Transverse colon (tissue), 4 donors: ENCODE measurements at regions not wholly inside any gene's neighbourhood (a gene's known extent, or its start where the extent isn't known, plus 50 kb on each side); places are given as distances from the start of the nearest gene placed in this dataset.

ENCODE experiments used
- DNase-seq: peaks from one replicate; pipeline ENCODE4 v3.0.0-alpha.2; 2019
- H3K27ac ChIP-seq, 4 donors: fragments of 200-600 bp; sonication (generic); 2 replicates each; pipeline ENCODE4 v1.5.1; 2016 to 2018; ENCODE audit warnings: inconsistent platforms in 4 of 4
- H3K27me3 ChIP-seq: fragments of 200-600 bp; sonication (generic); 2 replicates; pipeline ENCODE4 v1.5.1; 2017; ENCODE audit warnings: inconsistent platforms
- H3K36me3 ChIP-seq, 4 donors: fragments of 200-600 bp; sonication (generic); 2 replicates each; pipeline ENCODE4 v1.5.1; 2017 to 2019; ENCODE audit warnings: inconsistent platforms in 4 of 4
- H3K4me1 ChIP-seq, 4 donors: fragments of 200-600 bp; sonication (generic); 2 replicates each; pipeline ENCODE4 v1.5.1; 2017 to 2020; ENCODE audit warnings: inconsistent platforms in 4 of 4
- H3K4me3 ChIP-seq, 4 donors: fragments of 200-600 bp; sonication (generic); 1 replicate in 1 of 4; 2 replicates in 3 of 4; pipeline versions ENCODE4 v1.5.1 to v1.6.1; 2017 to 2019; ENCODE audit warnings: inconsistent platforms in 4 of 4
- H3K9me3 ChIP-seq, 2 donors: fragments of 200-600 bp; sonication (generic); 2 replicates each; pipeline ENCODE4 v1.5.1; 2017 to 2019; ENCODE audit warnings: inconsistent platforms in 2 of 2
- EP300 ChIP-seq: sonication (generic); formaldehyde crosslinking; IDR thresholded peaks from one replicate; pipeline ENCODE4 v1.6.1; 2017; ENCODE audit warnings: antibody characterized with exemption, low read depth
- POLR2A ChIP-seq: fragments of 450-650 bp; IDR thresholded peaks from one replicate; pipeline ENCODE4 v1.6.1; 2016; ENCODE audit warnings: antibody characterized with exemption, mild to moderate bottlenecking, moderate library complexity
- POLR2AphosphoS5 ChIP-seq, 3 donors: sonication (generic); formaldehyde crosslinking; IDR thresholded peaks; one replicate each; pipeline ENCODE4 v1.6.1; 2016; ENCODE audit warnings: antibody characterized with exemption in 3 of 3
- WGBS, 2 donors: methylation state at CpG; one replicate each; pipeline ENCODE4 v1.1.5; 2018; ENCODE audit warnings: low coverage in 1 of 2; 5-methylcytosine and 5-hydroxymethylcytosine counted together
- in situ Hi-C, 4 donors: fragments of 200-750 bp; cut with MboI; loops; one replicate each; pipeline versions ENCODE4 v1.15.0 to v1.15.1; 2017; ENCODE audit warnings: low sequenced_read_pairs in 3 of 4, low pct_ligation_motif_present in 1 of 4, low pct_unique_long_range_greater_than_20kb in 1 of 4
- intact Hi-C: fragments of 100-400 bp; cut with DNase I; formaldehyde crosslinking; loops from one replicate; pipeline ENCODE4 v1.15.1; 2023; ENCODE audit warnings: low total_unique reads
- TF ChIP-seq, protein P1 (sequence below), 5 experiments: fragments of 200-600 bp in 3 of 5; fragments of 450-650 bp in 2 of 5; sonication (generic) in 3 of 5; IDR thresholded peaks; 1 replicate in 2 of 5; 2 replicates in 3 of 5; pipeline ENCODE4 v1.5.1; 2016 to 2017; ENCODE audit warnings: antibody characterized with exemption in 5 of 5, inconsistent platforms in 3 of 5, mild to moderate bottlenecking in 2 of 5, moderate library complexity in 1 of 5

DNA sequence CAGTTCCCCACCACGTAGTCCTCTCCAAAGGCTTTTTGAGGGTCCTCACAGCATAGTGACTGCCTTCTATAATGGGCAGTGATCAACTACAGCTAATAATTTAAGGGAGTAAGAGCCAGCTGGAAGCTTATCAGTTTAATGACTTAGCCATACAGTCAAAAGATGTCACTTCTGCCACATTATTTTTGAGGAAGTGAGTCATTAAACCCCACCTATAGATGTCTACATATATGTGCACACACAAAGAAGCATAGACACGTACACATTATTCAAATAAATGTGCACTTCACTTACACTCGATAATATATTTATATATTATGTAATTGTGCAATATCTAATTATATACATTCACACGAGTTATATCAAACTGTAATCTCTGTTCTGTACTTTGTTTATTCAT is 1704.7 kb downstream of the KCNT2 start:
- H3K27ac ChIP-seq = no peak overlapping the region
- H3K4me1 ChIP-seq = no peaks in the 10 kb centered on the region
- no peak overlapping the region for H3K4me3 ChIP-seq
- H3K9me3 ChIP-seq = no peaks in the 10 kb centered on the region
- in situ Hi-C loops (no loop called here), intact Hi-C loops (no loop called here)
- TF ChIP-seq POLR2A (no peak), EP300 (no peak), POLR2AphosphoS5 (IDR thresholded peaks at IDR 0.05) (no peak)
- TF ChIP-seq, protein P1, sequence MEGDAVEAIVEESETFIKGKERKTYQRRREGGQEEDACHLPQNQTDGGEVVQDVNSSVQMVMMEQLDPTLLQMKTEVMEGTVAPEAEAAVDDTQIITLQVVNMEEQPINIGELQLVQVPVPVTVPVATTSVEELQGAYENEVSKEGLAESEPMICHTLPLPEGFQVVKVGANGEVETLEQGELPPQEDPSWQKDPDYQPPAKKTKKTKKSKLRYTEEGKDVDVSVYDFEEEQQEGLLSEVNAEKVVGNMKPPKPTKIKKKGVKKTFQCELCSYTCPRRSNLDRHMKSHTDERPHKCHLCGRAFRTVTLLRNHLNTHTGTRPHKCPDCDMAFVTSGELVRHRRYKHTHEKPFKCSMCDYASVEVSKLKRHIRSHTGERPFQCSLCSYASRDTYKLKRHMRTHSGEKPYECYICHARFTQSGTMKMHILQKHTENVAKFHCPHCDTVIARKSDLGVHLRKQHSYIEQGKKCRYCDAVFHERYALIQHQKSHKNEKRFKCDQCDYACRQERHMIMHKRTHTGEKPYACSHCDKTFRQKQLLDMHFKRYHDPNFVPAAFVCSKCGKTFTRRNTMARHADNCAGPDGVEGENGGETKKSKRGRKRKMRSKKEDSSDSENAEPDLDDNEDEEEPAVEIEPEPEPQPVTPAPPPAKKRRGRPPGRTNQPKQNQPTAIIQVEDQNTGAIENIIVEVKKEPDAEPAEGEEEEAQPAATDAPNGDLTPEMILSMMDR (IDR thresholded peaks at IDR 0.05) = no peak
- no peaks in the 10 kb centered on the region for H3K36me3 ChIP-seq
- DNase-seq = no peak
- H3K27me3 ChIP-seq = no peaks in the 10 kb centered on the region
- 59 to 71% methylated on average over 3 to 4 of the region's 4 CpGs for WGBS, 2 donors

DNA sequence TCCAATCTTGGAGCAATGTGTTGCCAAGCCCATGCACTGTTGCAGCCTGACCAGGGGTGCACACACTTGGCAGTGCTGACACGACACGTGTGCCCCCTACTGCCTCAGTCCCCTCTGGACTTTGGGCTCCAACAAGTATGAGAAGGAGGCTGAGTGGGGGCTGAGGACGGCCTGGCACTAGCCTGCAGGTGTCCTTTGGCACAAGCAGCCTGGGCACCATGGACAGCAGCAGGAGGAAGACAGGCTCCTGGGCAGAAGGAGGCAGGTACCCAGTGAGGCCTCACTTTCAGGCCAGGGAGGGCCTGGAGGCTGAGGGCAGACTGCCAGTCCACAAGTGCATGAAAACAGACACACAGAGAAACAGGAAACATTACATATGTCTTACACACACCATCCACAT is 1702.9 kb upstream of the B3GALT2 start:
- DNase-seq = no peak
- TF ChIP-seq POLR2AphosphoS5 (IDR thresholded peaks at IDR 0.05) (no peak), EP300 (no peak), POLR2A (no peak)
- TF ChIP-seq, protein P1 (IDR thresholded peaks at IDR 0.05) = no peak
- Histone ChIP-seq H3K27ac (no peak overlapping the region), H3K36me3 (no peaks in the 10 kb centered on the region), H3K27me3 (no peaks in the 10 kb centered on the region), H3K4me3 (no peak overlapping the region), H3K4me1 (no peaks in the 10 kb centered on the region), H3K9me3 (no peaks in the 10 kb centered on the region)
- intact Hi-C loops (no loop called here), in situ Hi-C loops (no loop called here)
- 71% methylated on average over 3 of the region's 3 CpGs; no CpG with 5 or more reads in 1 of the 2 donors for WGBS, 2 donors

DNA sequence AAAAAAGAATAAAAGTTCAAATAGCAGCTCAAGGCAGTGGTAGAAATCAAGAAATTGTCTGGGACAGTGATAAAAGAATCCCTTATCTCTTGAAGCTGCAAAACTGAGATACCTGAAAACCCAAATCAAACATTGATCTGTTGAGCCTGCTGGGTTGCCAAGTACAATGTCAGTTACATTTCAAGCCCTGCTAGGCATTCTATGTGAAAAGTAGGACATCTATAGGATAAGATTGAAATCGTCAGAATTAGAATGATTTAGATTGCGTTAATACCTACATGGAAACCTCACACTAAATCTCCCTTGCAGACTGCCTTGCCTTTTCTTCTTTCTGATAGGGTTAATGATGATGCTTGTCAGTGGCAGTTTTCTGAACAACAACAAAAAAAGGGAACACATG is 1684.4 kb upstream of the B3GALT2 start:
- TF ChIP-seq, protein P1 (IDR thresholded peaks at IDR 0.05) = no peak
- no peak for TF ChIP-seq EP300
- no peak for TF ChIP-seq POLR2AphosphoS5 (IDR thresholded peaks at IDR 0.05)
- no peak for TF ChIP-seq POLR2A
- Histone ChIP-seq H3K27ac (no peak overlapping the region), H3K4me3 (no peak overlapping the region), H3K36me3 (no peaks in the 10 kb centered on the region), H3K9me3 (no peaks in the 10 kb centered on the region), H3K4me1 (no peaks in the 10 kb centered on the region), H3K27me3 (no peaks in the 10 kb centered on the region)
- in situ Hi-C loops = no loop called here
- intact Hi-C loops = no loop called here
- WGBS, 2 donors = 75 to 81% methylated on average over 2 of the region's 2 CpGs
- no peak for DNase-seq

DNA sequence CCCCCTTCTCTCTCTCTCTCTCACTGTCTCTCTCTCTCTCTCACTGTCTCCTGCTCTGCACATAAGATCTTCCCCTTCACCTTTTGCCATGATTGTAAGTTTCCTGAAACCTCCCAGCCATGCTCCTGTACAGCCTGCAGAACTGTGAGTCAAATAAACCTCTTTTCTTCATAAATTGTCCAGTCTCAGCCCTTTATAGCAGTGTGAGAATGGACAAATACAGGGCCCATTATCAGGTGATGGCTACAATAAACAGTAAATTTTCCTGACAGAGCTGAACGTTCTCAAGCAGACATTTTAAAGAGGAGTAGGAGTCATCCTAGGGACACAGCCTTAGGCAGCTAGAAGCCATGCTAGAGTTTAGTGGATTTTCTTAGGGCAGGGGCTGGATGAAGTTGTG is 1679.7 kb upstream of the B3GALT2 start:
- no peaks in the 10 kb centered on the region for H3K36me3 ChIP-seq
- DNase-seq = no peak
- no peaks in the 10 kb centered on the region for H3K27me3 ChIP-seq
- in situ Hi-C loops = no loop called here
- H3K4me3 ChIP-seq = no peak overlapping the region
- H3K27ac ChIP-seq = no peak overlapping the region
- intact Hi-C loops = no loop called here
- no peaks in the 10 kb centered on the region for H3K9me3 ChIP-seq
- no peaks in the 10 kb centered on the region for H3K4me1 ChIP-seq
- TF ChIP-seq POLR2A (no peak), EP300 (no peak), POLR2AphosphoS5 (IDR thresholded peaks at IDR 0.05) (no peak)
- 0 to 22% methylated on average over 1 of the region's 1 CpG for WGBS, 2 donors

DNA sequence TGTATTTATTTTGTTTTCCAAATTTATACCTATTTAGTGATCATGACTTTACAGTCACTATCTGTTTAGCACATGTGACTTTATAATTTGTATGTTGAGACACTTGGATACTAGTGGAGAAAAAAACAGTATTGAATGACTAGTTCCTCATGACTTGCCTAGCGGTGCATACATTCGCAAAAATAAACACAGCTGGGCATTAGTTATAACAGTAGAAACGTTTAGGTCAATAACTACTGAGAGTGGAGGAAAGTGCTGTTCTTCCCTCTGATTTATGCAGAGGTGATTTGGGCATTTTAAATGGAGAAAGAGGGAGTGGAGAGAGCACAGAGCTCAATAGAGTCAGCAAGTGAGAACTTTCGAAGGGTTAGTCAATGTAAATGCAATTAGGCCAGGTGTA is 1679.0 kb upstream of the B3GALT2 start:
- no peak for TF ChIP-seq EP300
- TF ChIP-seq POLR2AphosphoS5 (IDR thresholded peaks at IDR 0.05) = no peak
- TF ChIP-seq, protein P1 (IDR thresholded peaks at IDR 0.05) = no peak
- TF ChIP-seq POLR2A = no peak
- in situ Hi-C loops = no loop called here
- WGBS, 2 donors = 43 to 53% methylated on average over 3 to 4 of the region's 4 CpGs

More for the DNA sequence above, 1679.0 kb upstream of the B3GALT2 start:
- H3K27me3 ChIP-seq = no peaks in the 10 kb centered on the region
- H3K4me3 ChIP-seq = no peak overlapping the region
- no peak for DNase-seq
- H3K36me3 ChIP-seq = no peaks in the 10 kb centered on the region
- intact Hi-C loops = no loop called here
- no peak overlapping the region for H3K27ac ChIP-seq
- H3K9me3 ChIP-seq = no peaks in the 10 kb centered on the region
- H3K4me1 ChIP-seq = no peaks in the 10 kb centered on the region
